ENCODE measurements at regions not wholly inside any gene's neighbourhood (a gene's known extent, or its start where the extent isn't known, plus 50 kb on each side); places are given as distances from the start of the nearest gene placed in this dataset.

- H3K9me3 ChIP-seq (ENCODE audit: control insufficient read depth in 2 of 3, insufficient read depth in 1 of 3, low read length in 3 of 3): no peaks in the 10 kb centered on the region
- H3K27ac ChIP-seq (ENCODE audit: low read depth in 2 of 2, low read length in 2 of 2): no peak overlapping the region
- intact Hi-C loops (cut with DNase I): no loop called here
- no peaks in the 10 kb centered on the region for H3K36me3 ChIP-seq (ENCODE audit: control insufficient read depth in 2 of 3, insufficient read depth in 3 of 3, low read length in 3 of 3)
- no peak for FAIRE-seq
- H3K27me3 ChIP-seq (ENCODE audit: control insufficient read depth, insufficient read depth, low read length): no peaks in the 10 kb centered on the region
- H3K4me1 ChIP-seq (ENCODE audit: control insufficient read depth in 2 of 3, insufficient read depth in 2 of 3, low read depth in 1 of 3, low read length in 3 of 3): no peaks in the 10 kb centered on the region
- H3K4me3 ChIP-seq (ENCODE audit: low read length in 3 of 3): no peak overlapping the region
- no peak for DNase-seq
- no peak for TF ChIP-seq CTCF (IDR thresholded peaks at IDR 0.05; ENCODE audit: borderline replicate concordance, extremely low read depth, insufficient read depth)
- H3K9ac ChIP-seq (ENCODE audit: low read length in 3 of 3): no peak overlapping the region
Observed at GRCh38 chr2:122326471-122326870, 571.0 kb downstream of the TSN start.

GRCh38 chr2:122328816-122329215, 573.4 kb downstream of the TSN start:
- FAIRE-seq: no peak
- Histone ChIP-seq H3K36me3 (ENCODE audit: control insufficient read depth in 2 of 3, insufficient read depth in 3 of 3, low read length in 3 of 3) (no peaks in the 10 kb centered on the region), H3K27me3 (ENCODE audit: control insufficient read depth, insufficient read depth, low read length) (no peaks in the 10 kb centered on the region), H3K9me3 (ENCODE audit: control insufficient read depth in 2 of 3, insufficient read depth in 1 of 3, low read length in 3 of 3) (no peaks in the 10 kb centered on the region), H3K27ac (ENCODE audit: low read depth in 2 of 2, low read length in 2 of 2) (no peak overlapping the region), H3K9ac (ENCODE audit: low read length in 3 of 3) (no peak overlapping the region), H3K4me3 (ENCODE audit: low read length in 3 of 3) (no peak overlapping the region), H3K4me1 (ENCODE audit: control insufficient read depth in 2 of 3, insufficient read depth in 2 of 3, low read depth in 1 of 3, low read length in 3 of 3) (no peaks in the 10 kb centered on the region)
- TF ChIP-seq CTCF (IDR thresholded peaks at IDR 0.05; ENCODE audit: borderline replicate concordance, extremely low read depth, insufficient read depth): no peak
- no peak for DNase-seq
- intact Hi-C loops (cut with DNase I): no loop called here

- Histone ChIP-seq H3K9me3 (ENCODE audit: control insufficient read depth in 2 of 3, insufficient read depth in 1 of 3, low read length in 3 of 3) (no peaks in the 10 kb centered on the region), H3K4me3 (ENCODE audit: low read length in 3 of 3) (no peak overlapping the region), H3K9ac (ENCODE audit: low read length in 3 of 3) (no peak overlapping the region), H3K27ac (ENCODE audit: low read depth in 2 of 2, low read length in 2 of 2) (no peak overlapping the region), H3K4me1 (ENCODE audit: control insufficient read depth in 2 of 3, insufficient read depth in 2 of 3, low read depth in 1 of 3, low read length in 3 of 3) (no peaks in the 10 kb centered on the region), H3K27me3 (ENCODE audit: control insufficient read depth, insufficient read depth, low read length) (no peaks in the 10 kb centered on the region), H3K36me3 (ENCODE audit: control insufficient read depth in 2 of 3, insufficient read depth in 3 of 3, low read length in 3 of 3) (no peaks in the 10 kb centered on the region)
- FAIRE-seq (no peak), DNase-seq (no peak)
- no peak for TF ChIP-seq CTCF (IDR thresholded peaks at IDR 0.05; ENCODE audit: borderline replicate concordance, extremely low read depth, insufficient read depth)
- intact Hi-C loops (cut with DNase I): no loop called here
Observed at GRCh38 chr2:122329278-122329677, 573.8 kb downstream of the TSN start.

- Histone ChIP-seq H3K27me3 (ENCODE audit: control insufficient read depth, insufficient read depth, low read length) (no peaks in the 10 kb centered on the region), H3K27ac (ENCODE audit: low read depth in 2 of 2, low read length in 2 of 2) (no peak overlapping the region), H3K4me1 (ENCODE audit: control insufficient read depth in 2 of 3, insufficient read depth in 2 of 3, low read depth in 1 of 3, low read length in 3 of 3) (no peaks in the 10 kb centered on the region), H3K9me3 (ENCODE audit: control insufficient read depth in 2 of 3, insufficient read depth in 1 of 3, low read length in 3 of 3) (no peaks in the 10 kb centered on the region), H3K36me3 (ENCODE audit: control insufficient read depth in 2 of 3, insufficient read depth in 3 of 3, low read length in 3 of 3) (no peaks in the 10 kb centered on the region), H3K9ac (ENCODE audit: low read length in 3 of 3) (no peak overlapping the region), H3K4me3 (ENCODE audit: low read length in 3 of 3) (no peak overlapping the region)
- TF ChIP-seq CTCF (IDR thresholded peaks at IDR 0.05; ENCODE audit: borderline replicate concordance, extremely low read depth, insufficient read depth): no peak
- no peak for FAIRE-seq
- DNase-seq: no peak
- intact Hi-C loops (cut with DNase I): no loop called here
Observed at GRCh38 chr2:122333932-122334331, 578.5 kb downstream of the TSN start.
